Cardiac fibroblast (primary cell): ENCODE measurements at regions not wholly inside any gene's neighbourhood (a gene's known extent, or its start where the extent isn't known, plus 50 kb on each side); places are given as distances from the start of the nearest gene placed in this dataset.

Experiments used
- DNase-seq, 2 donors: peaks; one replicate each; pipeline versions ENCODE4 v3.0.0 to v3.0.0-alpha.2; 2010; ENCODE audit warnings: low read depth in 2 of 2
- H3K4me3 ChIP-seq, 2 donors: replicated peaks in 1 of 2; 1 replicate in 1 of 2; 2 replicates in 1 of 2; pipeline ENCODE4 v1.5.1; 2011; ENCODE audit warnings: low read depth in 2 of 2, low read length in 2 of 2, mild to moderate bottlenecking in 2 of 2, moderate library complexity in 1 of 2
- CTCF ChIP-seq: IDR thresholded peaks from one replicate; pipeline ENCODE4 v1.5.1; 2011; ENCODE audit warnings: low read depth, mild to moderate bottlenecking, low read length, inconsistent platforms

- no peak for TF ChIP-seq CTCF
- DNase-seq = no peak
- H3K4me3 ChIP-seq = no peak overlapping the region
These were observed 179.0 kb upstream of the TARS1 start for GRCh38 chr5:33261747-33262146.

GRCh38 chr5:33267801-33268200 lies 173.0 kb upstream of the TARS1 start:
- no peak for DNase-seq
- no peak overlapping the region for H3K4me3 ChIP-seq
- TF ChIP-seq CTCF = no peak

- H3K4me3 ChIP-seq = no peak overlapping the region
- no peak for TF ChIP-seq CTCF
- no peak for DNase-seq
These were observed 172.4 kb upstream of the TARS1 start for GRCh38 chr5:33268374-33268773.

GRCh38 chr5:33270671-33271070 lies 170.1 kb upstream of the TARS1 start:
- no peak for TF ChIP-seq CTCF
- no peak overlapping the region for H3K4me3 ChIP-seq
- no peak for DNase-seq

- H3K4me3 ChIP-seq = no peak overlapping the region
- DNase-seq = peak; percentile 37 to 38
- TF ChIP-seq CTCF = no peak
These were observed 169.2 kb upstream of the TARS1 start for GRCh38 chr5:33271606-33272005.

- H3K4me3 ChIP-seq = no peak overlapping the region
- no peak for TF ChIP-seq CTCF
- peak; percentile 84 to 95 for DNase-seq
These were observed 168.5 kb upstream of the TARS1 start for GRCh38 chr5:33272288-33272687.

- no peak for DNase-seq
- no peak overlapping the region for H3K4me3 ChIP-seq
- TF ChIP-seq CTCF = no peak
These were observed 166.8 kb upstream of the TARS1 start for GRCh38 chr5:33273985-33274384.
